Nephron (organoid): ENCODE measurements at regions not wholly inside any gene's neighbourhood (a gene's known extent, or its start where the extent isn't known, plus 50 kb on each side); places are given as distances from the start of the nearest gene placed in this dataset.

Experiments
- H3K27ac Mint-ChIP-seq, 3 experiments: 2 replicates each; pipeline ENCODE4 v1.8.0; 2020; ENCODE audit warnings: mixed read lengths in 3 of 3, mild to moderate bottlenecking in 2 of 3, moderate library complexity in 1 of 3
- H3K27me3 Mint-ChIP-seq: 2 replicates; pipeline ENCODE4 v1.8.0; 2021; ENCODE audit warnings: low read depth, mild to moderate bottlenecking, moderate library complexity, mixed read lengths
- H3K36me3 Mint-ChIP-seq: 2 replicates; pipeline ENCODE4 v1.8.0; 2020; ENCODE audit warnings: low read depth, mixed read lengths
- H3K4me1 Mint-ChIP-seq: 2 replicates; pipeline ENCODE4 v1.8.0; 2020; ENCODE audit warnings: mixed read lengths
- H3K4me3 Mint-ChIP-seq, 3 experiments: 2 replicates each; pipeline ENCODE4 v1.8.0; 2020; ENCODE audit warnings: mild to moderate bottlenecking in 3 of 3, mixed read lengths in 3 of 3, moderate library complexity in 2 of 3
- H3K9me3 Mint-ChIP-seq: 2 replicates; pipeline ENCODE4 v1.8.0; 2020; ENCODE audit warnings: mixed read lengths
- CTCF ChIP-seq, 3 experiments: fragments of 200-600 bp; sonication (generic); IDR thresholded peaks; one replicate each; pipeline ENCODE4 v1.5.0; 2021; ENCODE audit warnings: antibody characterized with exemption in 3 of 3; ENCODE audit not compliant: unreplicated experiment in 3 of 3

GRCh38 chr10:78945838-78946237, 122.9 kb upstream of the ZMIZ1 start:
- no peaks in the 10 kb centered on the region for H3K36me3 Mint-ChIP-seq

GRCh38 chr10:78947226-78947625, 121.5 kb upstream of the ZMIZ1 start:
- no peak overlapping the region for H3K4me3 Mint-ChIP-seq
- H3K4me1 Mint-ChIP-seq, result peaks cover 81% of the 10 kb centered on the region
- H3K9me3 Mint-ChIP-seq, result peaks cover 3% of the 10 kb centered on the region
- no peaks in the 10 kb centered on the region for H3K36me3 Mint-ChIP-seq
- H3K27ac Mint-ChIP-seq, result no peak overlapping the region
- TF ChIP-seq CTCF (IDR thresholded peaks at IDR 0.05; ENCODE audit: unreplicated experiment in 3 of 3), result no peak
- peaks cover 35% of the 10 kb centered on the region for H3K27me3 Mint-ChIP-seq

More at GRCh38 chr10:78945838-78946237, 122.9 kb upstream of the ZMIZ1 start:
- H3K9me3 Mint-ChIP-seq, result peaks cover 3% of the 10 kb centered on the region
- H3K27me3 Mint-ChIP-seq, result peaks cover 33% of the 10 kb centered on the region
- no peak overlapping the region for H3K4me3 Mint-ChIP-seq
- H3K4me1 Mint-ChIP-seq, result peaks cover 73% of the 10 kb centered on the region
- no peak for TF ChIP-seq CTCF (IDR thresholded peaks at IDR 0.05; ENCODE audit: unreplicated experiment in 3 of 3)
- peak overlapping the region; percentile 12 to 99 (median 90) for H3K27ac Mint-ChIP-seq

GRCh38 chr10:78947733-78948132, 121.0 kb upstream of the ZMIZ1 start:
- Mint-ChIP-seq H3K27ac (no peak overlapping the region), H3K36me3 (no peaks in the 10 kb centered on the region), H3K4me3 (no peak overlapping the region), H3K4me1 (peaks cover 81% of the 10 kb centered on the region), H3K27me3 (peaks cover 33% of the 10 kb centered on the region), H3K9me3 (peaks cover 3% of the 10 kb centered on the region)
- TF ChIP-seq CTCF (IDR thresholded peaks at IDR 0.05; ENCODE audit: unreplicated experiment in 3 of 3), result no peak

GRCh38 chr10:78948621-78949030, 120.1 kb upstream of the ZMIZ1 start:
- peaks cover 33% of the 10 kb centered on the region for H3K27me3 Mint-ChIP-seq
- peaks cover 86% of the 10 kb centered on the region for H3K4me1 Mint-ChIP-seq
- no peaks in the 10 kb centered on the region for H3K36me3 Mint-ChIP-seq
- no peak for TF ChIP-seq CTCF (IDR thresholded peaks at IDR 0.05; ENCODE audit: unreplicated experiment in 3 of 3)
- H3K9me3 Mint-ChIP-seq, result no peaks in the 10 kb centered on the region
- no peak overlapping the region for H3K27ac Mint-ChIP-seq
- H3K4me3 Mint-ChIP-seq, result no peak overlapping the region

- H3K27me3 Mint-ChIP-seq, result peaks cover 34% of the 10 kb centered on the region
Measured at GRCh38 chr10:78950656-78951587, 117.8 kb upstream of the ZMIZ1 start.

More at GRCh38 chr10:78950656-78951587, 117.8 kb upstream of the ZMIZ1 start:
- peak overlapping the region in 1 of 3 experiments; percentile 62 for H3K27ac Mint-ChIP-seq
- no peak overlapping the region for H3K4me3 Mint-ChIP-seq
- H3K36me3 Mint-ChIP-seq, result no peaks in the 10 kb centered on the region
- TF ChIP-seq CTCF (IDR thresholded peaks at IDR 0.05; ENCODE audit: unreplicated experiment in 3 of 3), result no peak
- no peaks in the 10 kb centered on the region for H3K9me3 Mint-ChIP-seq
- peaks cover 73% of the 10 kb centered on the region for H3K4me1 Mint-ChIP-seq
